ENCODE measurements at regions not wholly inside any gene's neighbourhood (a gene's known extent, or its start where the extent isn't known, plus 50 kb on each side); places are given as distances from the start of the nearest gene placed in this dataset.

GRCh38 chr5:158124606-158125316 lies 265.8 kb upstream of the CLINT1 start:
- no peak for DNase-seq (ENCODE audit: low read depth in 2 of 2)

- DNase-seq (ENCODE audit: low read depth in 2 of 2): no peak
Measured at GRCh38 chr5:158123595-158123994, 264.6 kb upstream of the CLINT1 start.

- no peak for DNase-seq (ENCODE audit: low read depth in 2 of 2)
Measured at GRCh38 chr5:158121678-158122077, 262.7 kb upstream of the CLINT1 start.

- no peak for DNase-seq (ENCODE audit: low read depth in 2 of 2)
Measured at GRCh38 chr5:158120760-158121159, 261.8 kb upstream of the CLINT1 start.

GRCh38 chr5:158119961-158120723 lies 261.2 kb upstream of the CLINT1 start:
- DNase-seq (ENCODE audit: low read depth in 2 of 2): no peak

- DNase-seq (ENCODE audit: low read depth in 2 of 2): no peak
Measured at GRCh38 chr5:158117467-158118160, 258.7 kb upstream of the CLINT1 start.

GRCh38 chr5:158116965-158117364 lies 258.0 kb upstream of the CLINT1 start:
- DNase-seq (ENCODE audit: low read depth in 2 of 2): no peak

GRCh38 chr5:158115468-158115867 lies 256.5 kb upstream of the CLINT1 start:
- DNase-seq (ENCODE audit: low read depth in 2 of 2): no peak

- no peak for DNase-seq (ENCODE audit: low read depth in 2 of 2)
Measured at GRCh38 chr5:158108177-158108576, 249.2 kb upstream of the CLINT1 start.

GRCh38 chr5:158100373-158100888 lies 241.5 kb upstream of the CLINT1 start:
- DNase-seq (ENCODE audit: low read depth in 2 of 2): no peak

GRCh38 chr5:158099571-158100105 lies 240.7 kb upstream of the CLINT1 start:
- no peak for DNase-seq (ENCODE audit: low read depth in 2 of 2)

- no peak for DNase-seq (ENCODE audit: low read depth in 2 of 2)
Measured at GRCh38 chr5:158096835-158097234, 237.9 kb upstream of the CLINT1 start.

- peak in 1 of 2 donors; percentile 52 for DNase-seq (ENCODE audit: low read depth in 2 of 2)
Measured at GRCh38 chr5:158086856-158087255, 227.9 kb upstream of the CLINT1 start.

- no peak for DNase-seq (ENCODE audit: low read depth in 2 of 2)
Measured at GRCh38 chr5:158084292-158084691, 225.3 kb upstream of the CLINT1 start.

- DNase-seq (ENCODE audit: low read depth in 2 of 2): no peak
Measured at GRCh38 chr5:158082696-158083287, 223.8 kb upstream of the CLINT1 start.

GRCh38 chr5:158080112-158080511 lies 221.2 kb upstream of the CLINT1 start:
- no peak for DNase-seq (ENCODE audit: low read depth in 2 of 2)

GRCh38 chr5:158079097-158079496 lies 220.2 kb upstream of the CLINT1 start:
- DNase-seq (ENCODE audit: low read depth in 2 of 2): no peak

- DNase-seq (ENCODE audit: low read depth in 2 of 2): peak; percentile 66 to 83
Measured at GRCh38 chr5:158074992-158075769, 216.2 kb upstream of the CLINT1 start.

GRCh38 chr5:158074597-158074991 lies 215.6 kb upstream of the CLINT1 start:
- DNase-seq (ENCODE audit: low read depth in 2 of 2): no peak

GRCh38 chr5:158070859-158071258 lies 211.9 kb upstream of the CLINT1 start:
- no peak for DNase-seq (ENCODE audit: low read depth in 2 of 2)

- no peak for DNase-seq (ENCODE audit: low read depth in 2 of 2)
Measured at GRCh38 chr5:158069838-158070237, 210.9 kb upstream of the CLINT1 start.
